Erythroblast (primary cell): ENCODE measurements at regions not wholly inside any gene's neighbourhood (a gene's known extent, or its start where the extent isn't known, plus 50 kb on each side); places are given as distances from the start of the nearest gene placed in this dataset.

Source experiments
- GATA1 ChIP-seq: IDR thresholded peaks from 2 replicates; pipeline ENCODE4 v1.6.1; 2011; ENCODE audit warnings: low read depth, mild to moderate bottlenecking, control low read depth, low read length, moderate library complexity
- POLR2A ChIP-seq: IDR thresholded peaks from 2 replicates; pipeline ENCODE4 v1.6.1; 2011; ENCODE audit warnings: mild to moderate bottlenecking, low read length

DNA sequence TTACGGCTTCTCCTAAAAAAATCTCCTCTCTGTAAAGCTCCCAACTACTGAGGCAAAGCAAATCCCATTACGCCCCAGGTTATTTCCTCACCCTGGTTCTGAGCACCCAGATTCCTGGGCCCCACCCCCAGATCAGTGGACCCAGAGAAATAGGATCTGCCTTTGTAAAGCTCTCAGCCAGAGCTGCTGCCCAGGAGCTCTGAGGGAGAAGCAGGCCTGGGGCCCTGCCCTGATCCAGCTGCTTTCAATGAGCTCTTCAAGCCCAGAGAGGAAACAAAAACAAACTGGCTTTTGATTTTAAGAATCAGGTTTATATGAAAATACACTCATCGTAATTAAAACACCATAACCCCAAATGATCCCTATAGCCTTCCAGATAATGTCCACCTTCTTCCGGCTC, 124.5 kb downstream of the C5orf15 start:
- TF ChIP-seq POLR2A, result no peak
- no peak for TF ChIP-seq GATA1
